SKM-1 treated with dmso at 0.1 percent for 144 hours (cell line): ENCODE measurements at regions not wholly inside any gene's neighbourhood (a gene's known extent, or its start where the extent isn't known, plus 50 kb on each side); places are given as distances from the start of the nearest gene placed in this dataset.

Source experiments
- DNase-seq: peaks from one replicate; lab custom pipeline; 2025; ENCODE audit not compliant: unreplicated experiment; lab: John Stamatoyannopoulos, UW

GRCh38 chrX:107560041-107560440, 68.3 kb upstream of the PRPS1 start:
- no peak for DNase-seq

- DNase-seq = no peak
Observed at GRCh38 chrX:107560980-107561379, 67.3 kb upstream of the PRPS1 start.

GRCh38 chrX:107561468-107562215, 66.7 kb upstream of the PRPS1 start:
- no peak for DNase-seq

GRCh38 chrX:107562482-107562881, 65.8 kb upstream of the PRPS1 start:
- no peak for DNase-seq

GRCh38 chrX:107563824-107564223, 64.5 kb upstream of the PRPS1 start:
- DNase-seq = no peak

GRCh38 chrX:107565015-107565414, 63.3 kb upstream of the PRPS1 start:
- no peak for DNase-seq

- DNase-seq = no peak
Observed at GRCh38 chrX:107565931-107566603, 62.2 kb upstream of the PRPS1 start.

GRCh38 chrX:107566604-107567262, 61.6 kb upstream of the PRPS1 start:
- DNase-seq = no peak

- no peak for DNase-seq
Observed at GRCh38 chrX:107567370-107567769, 60.9 kb upstream of the PRPS1 start.

GRCh38 chrX:107571296-107571998, 56.9 kb upstream of the PRPS1 start:
- DNase-seq = no peak

- no peak for DNase-seq
Observed at GRCh38 chrX:107573016-107573415, 55.3 kb upstream of the PRPS1 start.

GRCh38 chrX:107574054-107574683, 54.1 kb upstream of the PRPS1 start:
- DNase-seq = no peak

- no peak for DNase-seq
Observed at GRCh38 chrX:107574711-107575110, 53.6 kb upstream of the PRPS1 start.

GRCh38 chrX:107576392-107576791, 51.9 kb upstream of the PRPS1 start:
- DNase-seq = no peak

- no peak for DNase-seq
Observed at GRCh38 chrX:107576841-107577240, 51.5 kb upstream of the PRPS1 start.

- no peak for DNase-seq
Observed at GRCh38 chrX:107577933-107578332, 50.4 kb upstream of the PRPS1 start.
